HG03175 (cell line): ENCODE measurements at regions not wholly inside any gene's neighbourhood (a gene's known extent, or its start where the extent isn't known, plus 50 kb on each side); places are given as distances from the start of the nearest gene placed in this dataset.
"Not testable (repeated sequence)": the region's sequence is repeated elsewhere in the genome, so short reads cannot be mapped to it uniquely, and the experiment has no call there.

Experiments
- ATAC-seq: cut with Tn5 transposase; IDR thresholded peaks from one replicate; pipeline ENCODE4 v1.9.1; 2021; ENCODE audit warnings: mild to moderate bottlenecking, moderate library complexity; ENCODE audit not compliant: unreplicated experiment

DNA sequence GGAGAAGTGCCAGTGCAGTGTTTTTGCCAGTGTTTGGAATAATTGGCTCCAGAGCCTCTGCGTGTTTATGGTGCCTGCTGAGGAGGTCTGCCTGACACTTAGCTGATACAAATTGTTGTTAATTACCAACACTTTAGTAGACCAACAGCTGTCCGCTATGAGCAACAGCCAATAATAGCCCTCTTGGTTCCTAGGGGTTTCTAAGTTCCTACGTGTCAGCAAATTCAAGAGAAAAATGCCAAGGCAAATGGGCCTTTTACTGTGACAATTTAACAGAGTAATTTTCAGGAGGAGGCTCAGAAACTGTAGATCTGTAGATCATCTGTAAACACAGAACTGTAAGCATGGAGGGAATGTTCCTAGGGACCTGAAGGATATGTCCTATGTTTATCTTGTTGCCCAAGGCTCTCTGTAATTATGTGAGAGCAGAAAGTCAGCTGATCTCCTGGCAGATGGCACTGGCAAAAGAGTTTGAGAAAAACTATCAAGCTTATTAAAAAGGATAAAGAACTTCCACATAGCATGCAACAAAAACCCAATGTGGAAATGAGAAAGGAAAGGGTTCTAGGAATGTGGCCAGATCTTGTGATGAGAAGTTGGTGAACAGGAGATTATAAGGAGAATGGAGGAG is 157.7 kb downstream of the GJA1 start:
- ATAC-seq: no peak

DNA sequence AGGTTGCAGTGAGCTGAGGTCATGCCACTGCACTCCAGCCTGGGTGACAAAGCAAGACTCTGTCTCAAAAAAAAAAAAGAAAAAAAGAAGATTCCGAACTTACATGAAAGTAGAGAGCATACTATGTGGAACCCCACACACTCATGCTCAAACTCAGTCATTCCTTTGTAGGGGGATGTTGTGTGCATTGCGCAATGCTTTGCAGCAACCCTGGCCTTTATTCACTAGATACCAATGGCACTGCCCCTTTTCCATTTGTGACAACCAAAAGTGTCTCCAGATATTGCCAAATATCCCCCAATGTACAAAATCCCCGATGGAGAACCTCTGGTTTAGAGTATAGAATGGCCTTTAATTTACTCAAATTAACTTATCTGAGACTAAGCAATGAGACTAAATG is 158.6 kb downstream of the GJA1 start:
- ATAC-seq: no peak

DNA sequence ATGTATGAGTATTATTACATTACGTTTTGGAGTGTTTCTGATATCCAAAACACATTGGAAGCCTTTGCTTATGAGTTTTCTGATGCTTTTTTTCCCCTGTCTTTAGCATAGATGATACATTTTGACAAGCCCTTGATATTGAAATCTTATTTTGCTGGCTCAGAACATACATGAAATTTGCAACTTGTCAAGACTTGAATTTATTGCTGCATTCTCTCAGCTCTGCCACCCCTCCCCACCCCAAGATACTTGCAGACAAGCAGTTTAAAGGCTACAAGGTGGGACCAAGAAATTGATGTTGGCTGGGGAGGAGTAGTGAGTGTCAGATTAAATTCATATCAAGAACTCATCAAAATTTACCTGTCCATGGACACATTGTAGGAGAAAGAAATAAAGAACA is 160.2 kb downstream of the GJA1 start:
- no peak for ATAC-seq

DNA sequence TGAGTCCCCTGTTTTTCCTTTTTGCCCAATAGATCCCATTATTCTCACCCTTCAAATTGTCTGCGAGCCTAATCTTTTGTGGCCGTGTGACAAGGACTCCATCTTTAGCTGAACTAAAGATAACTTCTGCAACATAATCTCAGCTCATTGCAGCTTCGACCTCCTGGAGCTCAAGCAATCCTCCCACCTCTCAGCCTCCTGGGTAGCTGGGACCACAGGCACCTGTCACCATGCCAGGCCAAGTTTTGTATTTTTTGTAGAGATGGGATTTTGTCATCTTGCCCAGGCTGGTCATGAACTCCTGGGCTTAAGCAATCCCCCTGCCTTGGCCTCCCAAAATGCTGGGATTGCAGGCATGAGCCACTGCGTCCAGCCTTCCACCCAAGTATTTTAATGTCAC is 161.0 kb downstream of the GJA1 start:
- ATAC-seq: no peak

DNA sequence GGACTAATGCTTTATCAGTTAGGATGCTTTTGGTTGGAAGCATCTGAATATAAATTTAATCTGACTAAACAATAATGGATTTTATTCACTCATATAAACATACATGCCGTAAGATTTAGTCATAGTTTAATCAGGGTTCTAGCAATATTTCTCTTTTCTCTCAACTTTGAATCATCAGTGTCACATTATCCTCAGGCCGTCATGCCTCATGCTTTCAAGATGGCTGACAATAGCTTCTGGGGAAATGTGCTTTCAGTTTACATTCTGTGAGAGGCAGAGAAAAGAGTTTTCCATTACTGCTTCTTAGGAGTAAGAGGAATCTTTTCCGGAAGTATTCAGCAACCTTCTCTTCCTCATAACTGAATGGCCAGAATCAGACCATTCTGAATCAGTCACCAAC is 162.2 kb downstream of the GJA1 start:
- ATAC-seq: no peak

DNA sequence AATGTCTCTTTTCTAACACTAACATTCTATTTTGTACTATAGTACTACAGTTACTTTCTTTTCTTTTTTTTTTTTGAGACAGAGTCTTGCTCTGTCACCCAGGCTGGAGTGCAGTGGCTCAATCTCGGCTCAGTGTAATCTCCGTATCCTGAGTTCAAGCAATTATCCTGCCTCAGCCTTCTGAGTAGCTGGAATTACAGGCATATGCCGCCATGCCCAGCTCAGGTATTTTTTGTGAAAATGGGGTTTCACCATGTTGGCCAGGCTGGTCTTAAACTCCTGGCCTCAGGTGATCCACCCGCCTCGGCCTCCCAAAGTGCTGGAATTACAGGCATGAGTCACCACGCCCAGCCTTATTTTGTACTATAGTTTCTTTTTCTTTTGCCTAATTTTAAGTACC is 163.9 kb downstream of the GJA1 start:
- ATAC-seq: not testable (repeated sequence)

DNA sequence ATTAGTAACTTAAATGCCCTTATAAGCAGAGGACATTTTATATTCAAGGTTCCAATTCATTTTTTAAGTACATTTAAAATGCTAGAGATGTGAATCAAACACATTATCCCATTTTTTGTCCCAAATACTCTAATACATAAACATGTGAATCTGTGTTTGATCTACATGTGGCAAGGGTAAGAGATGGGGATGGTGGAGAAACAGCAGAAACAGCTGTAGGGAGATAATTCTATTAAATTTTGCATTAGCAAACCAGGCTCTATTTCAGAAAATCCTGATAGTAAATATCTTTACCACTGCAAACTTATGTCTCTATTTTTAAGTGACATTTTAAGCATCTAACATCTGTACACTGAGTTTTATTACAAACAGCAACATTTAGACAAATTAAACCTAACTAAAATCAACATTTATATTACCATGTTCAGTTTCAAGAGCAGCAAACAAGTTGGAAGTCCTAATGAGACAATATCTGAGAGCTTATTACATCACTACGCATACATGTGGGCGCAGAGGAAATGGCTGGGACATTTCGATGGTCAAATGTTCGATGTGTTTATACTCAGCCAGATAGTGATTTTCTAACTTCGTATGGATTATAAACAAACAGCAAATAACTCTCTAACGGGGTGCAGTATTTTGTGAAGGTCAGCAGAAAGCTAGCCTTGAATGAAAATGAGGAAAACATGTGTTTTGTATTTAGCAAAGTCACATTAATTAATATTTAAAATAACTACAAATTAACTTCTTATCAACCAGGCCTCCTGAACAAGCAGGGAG is 165.1 kb downstream of the GJA1 start:
- ATAC-seq: no peak

DNA sequence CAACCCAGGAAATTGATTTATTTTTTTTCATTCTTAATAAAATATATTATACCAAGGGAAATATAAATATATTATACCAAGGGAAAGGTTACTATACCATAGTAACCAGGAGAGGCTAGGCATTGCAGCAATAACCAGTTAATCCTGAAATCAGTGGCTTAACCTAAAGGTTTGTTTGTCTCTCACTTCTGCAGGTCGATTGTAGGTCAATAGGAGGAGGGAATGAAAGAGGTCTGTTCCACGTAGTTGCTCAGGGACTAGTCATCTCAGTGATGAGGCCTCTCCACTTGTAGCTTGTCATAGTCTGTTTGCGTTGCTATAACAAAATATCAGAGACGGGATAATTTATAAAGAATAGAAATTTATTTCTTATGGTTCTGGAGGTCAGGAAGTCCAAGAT is 168.0 kb downstream of the GJA1 start:
- ATAC-seq: no peak

DNA sequence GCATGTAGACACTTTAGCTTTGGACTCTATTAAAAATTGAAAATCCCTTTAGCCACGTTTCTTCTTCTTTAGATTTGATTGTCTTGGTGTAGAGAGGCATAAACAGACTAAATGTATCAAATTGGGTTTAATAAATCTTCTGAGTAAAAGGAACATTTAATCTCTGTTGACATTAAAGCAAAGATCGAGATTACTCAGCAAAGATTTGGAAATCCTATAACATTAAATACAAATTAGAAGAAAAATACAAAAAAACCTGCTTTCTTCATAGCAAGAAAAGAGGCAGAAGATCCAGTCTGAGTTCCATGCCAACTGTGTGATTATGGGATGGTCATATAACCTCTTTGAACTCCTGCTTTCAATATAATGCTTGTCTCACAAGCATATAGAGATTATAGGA is 172.3 kb downstream of the GJA1 start:
- no peak for ATAC-seq

DNA sequence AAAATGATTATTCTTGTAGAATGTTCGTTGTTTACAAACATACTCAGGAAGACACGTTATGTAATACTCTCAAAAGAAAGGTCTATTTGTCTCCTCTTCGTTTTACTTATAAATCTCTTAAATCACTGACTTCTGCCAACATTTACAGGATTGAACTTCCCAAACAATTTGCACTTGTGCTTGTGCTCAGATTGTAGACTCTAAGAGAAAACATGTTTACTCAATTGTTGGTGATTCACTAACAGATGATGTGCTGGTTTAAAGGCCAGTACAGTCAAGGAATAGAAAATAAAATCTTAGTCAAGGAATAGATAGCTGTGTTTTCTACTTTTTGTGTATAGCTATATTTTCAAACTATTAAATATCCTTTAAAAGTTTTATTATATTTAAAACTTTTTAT is 172.8 kb downstream of the GJA1 start:
- ATAC-seq: no peak

DNA sequence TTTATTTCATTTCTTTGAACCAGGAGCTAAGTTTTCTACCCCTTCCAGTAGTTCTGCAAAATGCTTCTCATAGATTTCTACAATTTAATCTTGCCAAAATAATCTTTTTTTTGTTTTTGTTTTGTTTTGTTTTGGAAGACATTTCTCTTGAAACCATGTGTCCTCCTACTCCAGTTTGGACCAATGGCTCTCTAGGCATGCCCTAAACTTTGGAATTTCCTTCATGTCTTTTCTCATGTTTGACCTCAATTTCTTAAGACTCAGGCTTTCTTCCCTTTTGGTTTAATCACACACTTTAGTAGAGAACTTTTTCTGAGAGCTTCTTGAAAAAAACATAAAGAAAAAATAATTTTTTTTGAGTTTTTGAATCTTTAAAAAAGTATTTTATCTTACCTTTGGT is 173.8 kb downstream of the GJA1 start:
- ATAC-seq: no peak

DNA sequence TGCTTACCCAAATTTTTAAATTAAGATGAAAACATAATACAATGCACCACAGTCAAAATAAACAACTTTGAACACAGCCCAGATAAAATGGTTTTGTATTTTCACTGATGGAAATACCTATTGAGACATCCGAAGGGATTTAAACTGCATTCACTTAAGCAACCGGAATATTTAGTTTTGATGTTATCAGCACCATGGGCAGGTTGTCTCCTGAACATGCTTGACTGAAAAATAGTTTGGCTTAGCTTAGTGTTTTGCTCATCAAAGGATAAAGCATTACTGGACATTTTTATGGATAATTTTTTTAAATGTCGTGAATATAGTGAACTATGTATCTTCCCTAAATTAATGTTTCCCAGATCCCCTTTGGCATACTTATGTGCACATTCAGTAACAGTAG is 177.5 kb downstream of the GJA1 start:
- ATAC-seq: no peak

DNA sequence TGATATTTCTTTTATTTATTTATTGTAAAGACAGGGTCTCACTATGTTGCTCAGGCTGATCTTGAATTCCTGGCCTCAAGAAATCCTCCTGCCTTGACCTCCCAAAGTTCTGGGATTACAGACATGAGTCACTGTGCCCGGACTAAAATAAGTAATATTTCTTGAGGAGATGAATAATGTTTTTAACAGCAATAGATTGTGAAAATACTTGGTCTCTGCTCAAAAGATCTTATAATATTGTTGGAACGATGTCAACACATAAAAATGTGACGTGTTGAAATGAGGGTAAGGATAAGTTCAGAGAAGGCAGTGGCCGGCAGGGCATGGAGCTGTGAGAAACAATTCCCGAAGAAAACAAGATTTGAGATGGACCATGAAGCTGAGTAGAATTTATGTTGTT is 178.7 kb downstream of the GJA1 start:
- no peak for ATAC-seq

DNA sequence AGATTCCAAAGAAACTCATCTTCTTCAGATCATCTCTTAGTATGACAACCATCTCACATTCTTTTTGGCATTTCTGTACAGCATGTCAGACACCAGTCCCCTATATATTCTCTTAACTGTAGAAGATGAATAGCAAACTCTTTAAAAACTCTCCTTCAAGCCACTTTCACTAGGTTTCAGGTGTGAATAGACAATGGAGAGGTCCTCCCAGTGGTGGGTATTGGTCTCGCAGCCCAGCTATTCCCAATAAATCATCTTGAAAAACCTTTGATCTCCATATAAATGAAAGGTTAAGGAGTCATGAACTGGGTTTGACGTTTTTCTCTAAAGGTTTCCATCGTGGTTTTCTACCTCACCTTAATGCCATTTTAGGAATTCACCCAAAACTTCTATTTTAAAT is 180.0 kb downstream of the GJA1 start:
- no peak for ATAC-seq

DNA sequence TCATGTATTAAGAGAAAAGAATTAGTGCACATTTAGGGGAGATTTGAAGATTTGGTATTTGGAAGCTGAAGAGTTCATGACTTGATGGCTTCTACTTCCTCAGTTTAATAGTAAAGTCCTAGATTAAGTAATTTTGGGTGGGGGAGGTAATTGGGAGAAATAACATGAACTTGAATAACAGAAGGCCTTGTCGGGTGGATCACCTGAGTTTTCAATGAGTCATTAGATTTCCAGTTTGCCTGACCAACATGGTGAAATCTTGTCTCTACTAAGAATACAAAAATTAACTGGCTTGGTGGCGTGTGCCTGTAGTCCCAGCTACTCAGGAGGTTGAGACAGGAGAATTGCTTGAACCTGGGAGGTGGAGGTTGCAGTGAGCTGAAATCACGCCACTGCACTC is 181.0 kb downstream of the GJA1 start:
- ATAC-seq: no peak

DNA sequence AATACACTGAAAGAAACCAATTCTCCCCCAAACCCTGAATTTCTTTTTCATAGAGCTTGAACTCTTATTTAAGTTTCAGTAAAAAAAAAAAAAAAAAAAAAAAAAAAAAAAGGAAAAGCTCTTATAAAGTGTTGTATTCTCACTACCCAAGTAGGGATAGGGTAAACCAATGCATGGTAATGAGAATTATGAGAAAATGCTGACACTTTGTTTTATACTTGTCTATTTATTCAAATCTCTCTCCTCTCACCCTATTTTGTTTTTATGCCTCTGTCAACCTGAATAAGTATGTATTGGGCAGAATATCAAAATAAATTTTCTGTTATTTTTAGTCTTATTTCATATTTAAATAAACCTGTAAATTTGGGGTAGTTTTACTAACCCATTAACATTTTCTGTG is 181.9 kb downstream of the GJA1 start:
- no peak for ATAC-seq

DNA sequence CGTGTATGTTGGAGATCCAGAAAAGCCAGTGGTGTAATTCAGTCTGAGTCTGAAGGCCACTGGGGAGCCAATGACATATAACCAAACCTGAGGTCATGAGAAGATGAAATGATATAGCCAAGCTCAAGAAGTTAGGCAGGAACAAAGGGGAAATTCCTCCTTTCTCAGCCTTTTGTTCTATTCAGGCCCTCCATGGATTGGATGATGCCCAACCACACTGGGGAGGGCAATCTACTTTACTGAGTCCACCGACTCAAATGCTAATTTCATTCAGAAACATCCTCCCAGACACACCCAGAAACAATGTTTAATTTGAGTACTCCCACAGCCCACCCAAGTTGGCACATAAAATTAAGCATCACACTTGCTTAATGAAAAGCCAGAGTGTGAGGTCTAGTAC is 183.6 kb downstream of the GJA1 start:
- ATAC-seq: no peak

DNA sequence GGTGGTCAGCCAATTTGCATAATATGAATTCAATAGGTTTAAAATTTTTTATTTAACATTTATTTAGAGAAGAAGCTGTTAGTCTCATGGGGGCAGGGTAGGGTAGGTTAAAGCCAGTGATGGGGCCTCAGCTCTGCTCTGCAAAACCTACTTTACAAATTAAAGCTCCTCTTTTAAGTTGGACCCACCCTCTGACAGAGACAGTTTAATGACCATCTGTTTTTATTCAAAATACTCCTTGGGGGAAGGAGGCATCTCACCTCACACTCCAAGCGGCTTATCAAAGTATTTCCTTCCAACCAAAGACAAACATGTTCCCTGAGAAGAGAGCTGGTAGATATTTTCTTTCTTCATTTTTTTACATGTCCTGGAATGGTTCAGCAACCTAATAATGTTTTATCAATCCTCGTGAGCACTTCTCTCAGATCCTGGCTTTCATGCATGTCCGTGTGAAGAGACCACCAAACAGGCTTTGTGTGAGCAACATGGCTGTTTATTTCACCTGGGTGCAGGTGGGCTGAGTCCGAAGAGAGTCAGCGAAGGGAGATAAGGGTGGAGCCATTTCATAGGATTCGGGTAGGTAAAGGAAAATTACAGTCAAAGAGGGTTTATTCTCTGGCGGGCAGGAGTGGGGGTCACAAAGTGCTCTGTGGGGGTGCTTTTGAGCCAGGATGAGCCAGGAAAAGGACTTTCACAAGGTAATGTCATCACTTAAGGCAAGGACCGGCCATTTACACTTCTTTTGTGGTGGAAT is 184.7 kb downstream of the GJA1 start:
- ATAC-seq: no peak

DNA sequence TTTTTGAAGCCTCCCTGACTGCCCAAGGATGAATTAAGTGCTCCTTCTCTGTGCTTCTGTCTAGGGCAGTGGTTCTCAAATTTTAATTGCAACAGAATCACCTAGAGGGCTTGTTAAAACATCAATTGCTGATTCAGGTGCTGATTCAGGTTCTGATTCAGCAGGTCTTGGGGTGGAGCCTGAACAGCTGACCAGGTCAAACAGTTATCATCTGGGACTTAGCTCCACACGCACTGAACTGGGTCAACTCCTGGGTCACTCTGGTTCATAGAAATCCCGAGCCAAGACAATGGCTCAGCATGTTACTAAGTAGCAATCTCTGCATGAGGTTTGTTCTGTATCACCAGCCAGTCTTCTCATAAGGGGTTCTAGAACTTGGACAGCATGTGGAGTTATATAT is 192.3 kb downstream of the GJA1 start:
- no peak for ATAC-seq

DNA sequence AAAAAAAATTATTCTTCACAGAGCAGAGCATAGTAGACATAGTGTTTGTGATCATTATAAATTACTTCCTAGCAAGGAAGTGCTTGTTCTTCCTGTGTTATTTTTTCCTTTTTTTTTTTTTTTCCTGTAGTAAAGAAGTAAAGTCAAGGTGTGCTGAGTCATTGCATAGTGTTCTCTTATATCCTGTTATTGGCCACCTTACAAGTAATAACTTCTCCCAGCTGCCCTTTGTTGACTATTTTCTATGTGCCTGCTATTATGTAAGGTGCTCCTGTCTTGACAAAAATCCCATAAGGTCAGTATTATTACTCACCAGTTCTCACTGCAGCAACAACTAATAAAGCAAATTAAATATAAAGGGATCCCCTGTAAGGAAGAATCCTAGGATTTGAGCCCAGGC is 195.3 kb downstream of the GJA1 start:
- ATAC-seq: no peak

DNA sequence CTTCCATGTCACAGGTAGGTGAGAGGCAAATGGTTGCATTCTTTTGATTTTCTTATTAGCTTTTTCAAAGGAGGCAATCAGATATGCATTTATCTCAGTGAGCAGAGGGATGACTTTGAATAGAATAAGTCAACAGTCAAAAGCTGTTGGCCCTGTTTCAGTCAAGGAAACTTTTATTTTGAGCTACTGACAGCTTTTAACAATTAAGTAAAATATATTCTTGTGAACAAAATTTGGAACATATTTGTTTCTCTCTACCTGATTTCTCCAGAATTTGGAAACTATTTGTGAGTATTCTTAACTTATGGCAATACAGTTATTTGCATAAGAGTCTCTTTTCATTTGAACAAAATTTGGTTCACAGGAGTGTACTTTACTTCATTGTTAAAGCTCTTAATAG is 196.3 kb downstream of the GJA1 start:
- not testable (repeated sequence) for ATAC-seq

DNA sequence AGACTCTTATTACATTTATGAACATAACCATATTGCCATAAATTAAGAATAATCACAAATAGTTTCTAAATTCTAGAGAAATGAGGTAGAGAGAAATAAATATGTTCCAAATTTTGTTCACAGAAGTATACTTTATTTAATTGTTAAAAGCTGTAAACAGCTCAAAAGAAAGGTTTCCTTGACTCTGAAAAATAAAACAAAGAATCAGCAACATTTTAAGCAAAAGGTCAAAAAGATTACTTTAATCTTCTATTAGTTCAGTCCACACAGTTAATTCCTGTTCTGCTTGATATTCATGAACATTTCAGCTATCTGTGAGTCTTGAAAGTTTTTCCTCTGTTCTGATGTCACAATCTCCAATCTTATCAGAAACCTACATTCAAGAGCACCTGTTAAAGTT is 197.9 kb downstream of the GJA1 start:
- ATAC-seq: no peak
